HEK293T (cell line): ENCODE measurements at regions not wholly inside any gene's neighbourhood (a gene's known extent, or its start where the extent isn't known, plus 50 kb on each side); places are given as distances from the start of the nearest gene placed in this dataset.

Source experiments
- BHLHE40 ChIP-seq: fragments of 450-650 bp; IDR thresholded peaks from 2 replicates; pipeline ENCODE4 v1.6.1; 2016; ENCODE audit warnings: mild to moderate bottlenecking, moderate library complexity, borderline replicate concordance
- FOXK2 ChIP-seq: fragments of 450-650 bp; IDR thresholded peaks from 2 replicates; pipeline ENCODE4 v1.6.1; 2016; ENCODE audit warnings: mild to moderate bottlenecking
- FOXM1 ChIP-seq: fragments of 450-650 bp; IDR thresholded peaks from 2 replicates; pipeline ENCODE4 v1.6.1; 2017; ENCODE audit warnings: mild to moderate bottlenecking, borderline replicate concordance

DNA sequence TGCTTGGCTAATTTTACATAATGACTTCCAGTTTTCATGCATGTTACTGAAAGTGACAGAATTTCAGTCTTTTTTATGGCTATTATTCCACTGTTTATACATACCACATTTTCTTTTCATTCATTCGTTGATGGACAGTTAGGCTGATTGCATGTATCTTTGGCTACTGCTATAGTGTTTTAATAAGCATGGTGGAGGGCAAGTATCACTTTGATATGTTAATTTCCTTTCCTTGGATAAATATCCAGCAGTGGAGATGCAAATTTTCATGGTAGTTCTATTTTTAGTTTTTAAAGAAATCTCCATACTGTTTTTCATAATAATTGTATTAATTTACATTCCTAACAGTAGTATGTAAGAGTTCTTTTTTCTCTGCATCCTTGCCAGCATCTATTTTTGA is 297.9 kb downstream of the PRR16 start:
- TF ChIP-seq FOXM1 (no peak), BHLHE40 (no peak), FOXK2 (no peak)
